OCI-LY3 (cell line): ENCODE measurements at regions not wholly inside any gene's neighbourhood (a gene's known extent, or its start where the extent isn't known, plus 50 kb on each side); places are given as distances from the start of the nearest gene placed in this dataset.
A peak's percentile ranks its signal among the peaks of the same experiment; 100 is the strongest.
"Not testable (repeated sequence)": the region's sequence is repeated elsewhere in the genome, so short reads cannot be mapped to it uniquely, and the experiment has no call there.

Source experiments
- H2AFZ ChIP-seq: fragments of 200-600, 300-600 bp; shearing (Covaris generic); 2 replicates; pipeline ENCODE4 v1.6.0; 2014; ENCODE audit warnings: antibody characterized with exemption, low read depth, low read length
- H3K27ac ChIP-seq: fragments of 200-600, 300-600 bp; sonication (generic); 2 replicates; pipeline ENCODE4 v1.5.1; 2014; ENCODE audit warnings: mild to moderate bottlenecking, low read length, moderate library complexity, mixed read lengths
- H3K27me3 ChIP-seq: fragments of 200-600, 300-600 bp; sonication (generic); 2 replicates; pipeline ENCODE4 v1.6.1; 2014; ENCODE audit warnings: low read depth, low read length, mixed read lengths
- H3K36me3 ChIP-seq: fragments of 200-600, 300-600 bp; sonication (generic); replicated peaks from 2 replicates; pipeline ENCODE3; 2014; ENCODE audit warnings: low read depth, low read length, mixed read lengths
- H3K4me1 ChIP-seq: fragments of 300-600, 200-600 bp; sonication (generic); 2 replicates; pipeline ENCODE4 v1.6.1; 2014; ENCODE audit warnings: low read length, mixed read lengths
- H3K4me2 ChIP-seq: fragments of 200-600, 300-600 bp; sonication (generic); 2 replicates; pipeline ENCODE4 v1.6.1; 2014; ENCODE audit warnings: low read length, mixed read lengths
- H3K4me3 ChIP-seq: fragments of 300-600, 200-600 bp; sonication (generic); 2 replicates; pipeline ENCODE4 v1.5.1; 2014; ENCODE audit warnings: antibody characterized with exemption, mild to moderate bottlenecking, low read length, moderate library complexity
- H3K79me2 ChIP-seq: fragments of 300-600, 200-600 bp; shearing (Covaris generic); 2 replicates; pipeline ENCODE4 v1.6.1; 2014; ENCODE audit warnings: mild to moderate bottlenecking, low read length, mixed read lengths
- H3K9ac ChIP-seq: fragments of 300-600, 200-600 bp; shearing (Covaris generic); 2 replicates; pipeline ENCODE4 v1.6.0; 2014; ENCODE audit warnings: mild to moderate bottlenecking, low read length, moderate library complexity
- H3K9me3 ChIP-seq: fragments of 200-600, 300-600 bp; shearing (Covaris generic); 2 replicates; pipeline ENCODE4 v1.6.1; 2014; ENCODE audit warnings: low read length, mixed read lengths; ENCODE audit not compliant: insufficient read depth
- H4K20me1 ChIP-seq: fragments of 200-600, 300-600 bp; sonication (generic); 2 replicates; pipeline ENCODE4 v1.6.1; 2016; ENCODE audit warnings: low read length, mixed read lengths; ENCODE audit not compliant: insufficient read depth
- EZH2phosphoT487 ChIP-seq: fragments of 200-600 bp; shearing (Covaris generic); IDR thresholded peaks from 2 replicates; pipeline ENCODE4 v1.6.1; 2018; ENCODE audit warnings: antibody characterized with exemption, mixed run types, low read depth
- TF ChIP-seq, protein P1 (sequence below): fragments of 200-600, 300-600 bp; sonication (generic); IDR thresholded peaks from 2 replicates; pipeline ENCODE4 v1.5.1; 2014; ENCODE audit warnings: antibody characterized with exemption, low read length, low read depth

DNA sequence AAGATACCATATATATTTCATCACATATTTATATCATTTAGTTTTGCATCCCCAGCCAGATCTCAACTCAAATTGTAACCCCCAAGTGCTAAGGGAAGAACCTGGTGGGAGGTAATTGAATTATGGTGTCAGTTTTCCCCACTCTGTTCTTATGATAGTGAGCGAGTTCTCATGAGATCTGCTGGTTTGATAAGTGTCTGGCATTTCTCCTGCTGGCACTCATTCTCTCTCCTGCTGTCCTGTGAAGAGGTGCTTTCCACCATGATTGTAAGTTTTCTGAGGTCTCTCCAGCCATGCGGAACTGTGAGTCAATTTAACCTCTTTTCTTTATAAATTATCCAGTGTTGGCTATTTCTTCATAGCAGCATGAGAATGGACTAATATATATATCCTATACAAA is 462.5 kb upstream of the SLITRK5 start:
- no peak overlapping the region for H3K9ac ChIP-seq
- H3K27me3 ChIP-seq, result no peaks in the 10 kb centered on the region
- no peak overlapping the region for H2AFZ ChIP-seq
- H3K79me2 ChIP-seq, result no peaks in the 10 kb centered on the region
- no peaks in the 10 kb centered on the region for H3K4me1 ChIP-seq
- TF ChIP-seq, protein P1, sequence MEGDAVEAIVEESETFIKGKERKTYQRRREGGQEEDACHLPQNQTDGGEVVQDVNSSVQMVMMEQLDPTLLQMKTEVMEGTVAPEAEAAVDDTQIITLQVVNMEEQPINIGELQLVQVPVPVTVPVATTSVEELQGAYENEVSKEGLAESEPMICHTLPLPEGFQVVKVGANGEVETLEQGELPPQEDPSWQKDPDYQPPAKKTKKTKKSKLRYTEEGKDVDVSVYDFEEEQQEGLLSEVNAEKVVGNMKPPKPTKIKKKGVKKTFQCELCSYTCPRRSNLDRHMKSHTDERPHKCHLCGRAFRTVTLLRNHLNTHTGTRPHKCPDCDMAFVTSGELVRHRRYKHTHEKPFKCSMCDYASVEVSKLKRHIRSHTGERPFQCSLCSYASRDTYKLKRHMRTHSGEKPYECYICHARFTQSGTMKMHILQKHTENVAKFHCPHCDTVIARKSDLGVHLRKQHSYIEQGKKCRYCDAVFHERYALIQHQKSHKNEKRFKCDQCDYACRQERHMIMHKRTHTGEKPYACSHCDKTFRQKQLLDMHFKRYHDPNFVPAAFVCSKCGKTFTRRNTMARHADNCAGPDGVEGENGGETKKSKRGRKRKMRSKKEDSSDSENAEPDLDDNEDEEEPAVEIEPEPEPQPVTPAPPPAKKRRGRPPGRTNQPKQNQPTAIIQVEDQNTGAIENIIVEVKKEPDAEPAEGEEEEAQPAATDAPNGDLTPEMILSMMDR, result no peak
- no peak for TF ChIP-seq EZH2phosphoT487
- H3K36me3 ChIP-seq, result no peaks in the 10 kb centered on the region
- no peak overlapping the region for H3K4me3 ChIP-seq
- H4K20me1 ChIP-seq, result no peaks in the 10 kb centered on the region
- no peaks in the 10 kb centered on the region for H3K9me3 ChIP-seq
- H3K4me2 ChIP-seq, result no peak overlapping the region
- no peak overlapping the region for H3K27ac ChIP-seq

DNA sequence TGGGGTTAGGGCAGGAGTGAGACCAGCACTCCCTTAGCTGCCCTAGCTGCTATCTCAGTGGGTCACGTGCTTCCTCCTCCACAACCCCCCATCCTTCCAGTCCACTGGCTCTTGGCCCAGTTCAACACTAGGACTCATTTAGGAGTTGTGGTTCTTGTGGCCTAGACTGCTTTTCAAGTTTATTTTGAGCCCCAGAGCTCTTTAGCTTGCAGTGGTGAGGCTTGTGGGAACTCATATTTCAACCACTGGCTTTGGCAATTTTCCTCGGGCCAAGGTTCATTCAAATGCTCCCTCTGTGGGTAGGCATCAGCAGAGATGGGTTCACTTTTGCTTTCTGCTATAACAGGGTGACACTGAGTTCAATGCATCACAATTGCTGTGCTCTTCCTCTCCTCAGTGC is 436.2 kb upstream of the SLITRK5 start:
- H4K20me1 ChIP-seq, result no peaks in the 10 kb centered on the region
- H3K79me2 ChIP-seq, result no peaks in the 10 kb centered on the region
- no peaks in the 10 kb centered on the region for H3K4me1 ChIP-seq
- no peaks in the 10 kb centered on the region for H3K36me3 ChIP-seq
- H3K9me3 ChIP-seq, result peaks cover 3% of the 10 kb centered on the region; the same call in 1 of the 2 replicates
- TF ChIP-seq EZH2phosphoT487, result no peak
- TF ChIP-seq, protein P1, result no peak
- no peak overlapping the region for H3K9ac ChIP-seq
- H3K27me3 ChIP-seq, result no peaks in the 10 kb centered on the region
- no peak overlapping the region for H2AFZ ChIP-seq
- no peak overlapping the region for H3K4me2 ChIP-seq
- no peak overlapping the region for H3K27ac ChIP-seq
- no peak overlapping the region for H3K4me3 ChIP-seq

DNA sequence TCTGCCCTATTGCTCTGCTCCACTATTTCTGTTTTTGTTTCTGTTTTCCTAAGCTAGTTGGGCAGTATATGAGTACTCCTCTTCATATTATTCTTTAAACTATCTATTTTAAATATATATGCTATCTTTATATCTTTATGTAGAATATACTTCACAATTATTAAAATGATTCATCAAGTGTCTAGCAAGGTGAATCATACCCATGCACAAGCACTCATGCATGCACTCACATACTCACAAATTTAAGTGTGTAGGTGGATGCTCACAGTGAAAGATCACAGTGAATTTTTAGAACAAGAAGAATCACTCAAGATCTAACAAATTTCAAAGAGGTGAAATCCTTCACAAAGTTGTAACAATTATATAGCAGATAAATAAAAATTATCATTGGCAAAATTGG is 435.6 kb upstream of the SLITRK5 start:
- TF ChIP-seq, protein P1, result no peak
- no peak for TF ChIP-seq EZH2phosphoT487
- H3K9ac ChIP-seq, result no peak overlapping the region
- no peaks in the 10 kb centered on the region for H3K27me3 ChIP-seq
- no peaks in the 10 kb centered on the region for H3K79me2 ChIP-seq
- peaks cover 3% of the 10 kb centered on the region; the same call in 1 of the 2 replicates for H3K9me3 ChIP-seq
- no peaks in the 10 kb centered on the region for H4K20me1 ChIP-seq
- no peaks in the 10 kb centered on the region for H3K36me3 ChIP-seq
- no peak overlapping the region for H3K27ac ChIP-seq
- no peak overlapping the region for H2AFZ ChIP-seq
- no peaks in the 10 kb centered on the region for H3K4me1 ChIP-seq
- no peak overlapping the region for H3K4me2 ChIP-seq
- H3K4me3 ChIP-seq, result no peak overlapping the region

DNA sequence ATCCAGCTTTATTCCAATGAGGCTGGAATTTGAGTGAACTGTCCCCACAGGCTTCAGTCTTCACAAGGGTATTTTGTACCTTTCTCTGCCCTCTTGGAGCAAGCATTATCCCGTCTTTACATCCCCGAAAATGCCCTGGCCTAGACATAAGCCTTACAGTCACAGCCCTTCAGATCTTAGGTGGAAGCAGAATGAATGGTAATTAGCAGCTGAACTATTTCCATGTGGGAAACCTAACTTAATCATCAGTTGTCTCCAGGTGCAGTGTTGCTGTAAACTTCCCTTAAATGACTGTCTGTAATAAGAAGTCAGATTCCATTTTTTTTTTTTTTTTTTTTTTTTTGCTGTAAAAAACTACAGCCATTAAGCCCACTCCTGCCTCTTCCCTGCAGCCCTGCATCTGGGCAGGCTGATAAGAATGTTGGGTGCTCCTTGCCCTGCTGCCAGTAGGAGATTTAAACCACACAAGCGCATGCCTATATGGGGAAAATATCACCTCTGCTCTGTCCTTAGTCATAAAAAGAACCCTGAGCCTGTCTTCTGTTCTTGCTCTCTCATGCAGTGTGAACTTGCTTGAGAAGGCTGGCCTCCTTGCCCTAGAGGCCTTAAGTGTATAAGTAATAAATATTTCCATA is 426.8 kb upstream of the SLITRK5 start:
- no peak for TF ChIP-seq EZH2phosphoT487
- TF ChIP-seq, protein P1, result no peak
- Histone ChIP-seq H3K9me3 (no peaks in the 10 kb centered on the region), H3K4me3 (no peak overlapping the region), H4K20me1 (no peaks in the 10 kb centered on the region), H3K4me2 (no peak overlapping the region), H2AFZ (peak overlapping the region; percentile 48; the same call in 1 of the 2 replicates), H3K27me3 (no peaks in the 10 kb centered on the region), H3K79me2 (no peaks in the 10 kb centered on the region), H3K36me3 (no peaks in the 10 kb centered on the region), H3K4me1 (no peaks in the 10 kb centered on the region), H3K9ac (no peak overlapping the region), H3K27ac (no peak overlapping the region)

DNA sequence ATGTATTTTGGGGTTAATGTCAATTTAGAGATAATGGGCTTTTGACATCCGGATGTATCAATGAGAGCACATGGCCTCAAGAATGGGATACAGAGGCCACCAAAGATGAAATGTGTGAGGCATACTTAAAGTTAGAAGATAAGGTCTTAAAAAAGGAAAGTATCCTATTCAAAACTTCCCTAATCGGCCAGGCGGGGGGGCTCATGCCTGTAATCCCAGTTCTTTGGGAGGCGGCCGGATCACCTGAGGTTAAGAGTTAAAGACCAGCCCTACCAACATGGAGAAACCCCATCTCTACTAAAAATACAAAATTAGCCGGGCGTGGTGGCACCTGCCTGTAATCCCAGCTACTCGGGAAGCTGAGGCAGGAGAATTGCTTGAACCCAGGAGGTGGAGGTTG is 421.3 kb upstream of the SLITRK5 start:
- not testable (repeated sequence) for H3K79me2 ChIP-seq, H3K4me2 ChIP-seq, H3K9me3 ChIP-seq, H3K27ac ChIP-seq, H3K4me1 ChIP-seq, H3K4me3 ChIP-seq, H4K20me1 ChIP-seq, H3K27me3 ChIP-seq, H3K36me3 ChIP-seq, H2AFZ ChIP-seq, H3K9ac ChIP-seq
